ENCODE measurements at regions not wholly inside any gene's neighbourhood (a gene's known extent, or its start where the extent isn't known, plus 50 kb on each side); places are given as distances from the start of the nearest gene placed in this dataset.
A peak's percentile ranks its signal among the peaks of the same experiment; 100 is the strongest.

GRCh38 chr11:121769191-121769590, 316.4 kb upstream of the SORL1-AS1 start:
- in situ Hi-C loops (cut with MboI; ENCODE audit: low pct_unique_long_range_greater_than_20kb, low sequenced_read_pairs, unreplicated experiment), result no loop called here
- no peak for DNase-seq (ENCODE audit: low spot score)
- no peak for TF ChIP-seq CTCF (IDR thresholded peaks at IDR 0.05; ENCODE audit: extremely low read depth, insufficient read depth, missing control alignments)

- DNase-seq (ENCODE audit: low spot score), result peak; percentile 50
- in situ Hi-C loops (cut with MboI; ENCODE audit: low pct_unique_long_range_greater_than_20kb, low sequenced_read_pairs, unreplicated experiment), result no loop called here
- TF ChIP-seq CTCF (IDR thresholded peaks at IDR 0.05; ENCODE audit: extremely low read depth, insufficient read depth, missing control alignments), result no peak
Measured at GRCh38 chr11:121767433-121767832, 314.7 kb upstream of the SORL1-AS1 start.

- no peak for DNase-seq (ENCODE audit: low spot score)
- in situ Hi-C loops (cut with MboI; ENCODE audit: low pct_unique_long_range_greater_than_20kb, low sequenced_read_pairs, unreplicated experiment), result no loop called here
- TF ChIP-seq CTCF (IDR thresholded peaks at IDR 0.05; ENCODE audit: extremely low read depth, insufficient read depth, missing control alignments), result no peak
Measured at GRCh38 chr11:121766991-121767390, 314.2 kb upstream of the SORL1-AS1 start.

GRCh38 chr11:121766166-121766565, 313.4 kb upstream of the SORL1-AS1 start:
- TF ChIP-seq CTCF (IDR thresholded peaks at IDR 0.05; ENCODE audit: extremely low read depth, insufficient read depth, missing control alignments), result no peak
- no peak for DNase-seq (ENCODE audit: low spot score)
- in situ Hi-C loops (cut with MboI; ENCODE audit: low pct_unique_long_range_greater_than_20kb, low sequenced_read_pairs, unreplicated experiment), result no loop called here

- TF ChIP-seq CTCF (IDR thresholded peaks at IDR 0.05; ENCODE audit: extremely low read depth, insufficient read depth, missing control alignments), result no peak
- peak; percentile 52 for DNase-seq (ENCODE audit: low spot score)
- in situ Hi-C loops (cut with MboI; ENCODE audit: low pct_unique_long_range_greater_than_20kb, low sequenced_read_pairs, unreplicated experiment), result no loop called here
Measured at GRCh38 chr11:121763526-121763925, 310.8 kb upstream of the SORL1-AS1 start.

- in situ Hi-C loops (cut with MboI; ENCODE audit: low pct_unique_long_range_greater_than_20kb, low sequenced_read_pairs, unreplicated experiment), result no loop called here
- no peak for TF ChIP-seq CTCF (IDR thresholded peaks at IDR 0.05; ENCODE audit: extremely low read depth, insufficient read depth, missing control alignments)
- DNase-seq (ENCODE audit: low spot score), result no peak
Measured at GRCh38 chr11:121762820-121763219, 310.1 kb upstream of the SORL1-AS1 start.

GRCh38 chr11:121761186-121761585, 308.4 kb upstream of the SORL1-AS1 start:
- DNase-seq (ENCODE audit: low spot score), result no peak
- in situ Hi-C loops (cut with MboI; ENCODE audit: low pct_unique_long_range_greater_than_20kb, low sequenced_read_pairs, unreplicated experiment), result no loop called here
- no peak for TF ChIP-seq CTCF (IDR thresholded peaks at IDR 0.05; ENCODE audit: extremely low read depth, insufficient read depth, missing control alignments)
